Spleen (tissue), 11 donors: ENCODE measurements at regions not wholly inside any gene's neighbourhood (a gene's known extent, or its start where the extent isn't known, plus 50 kb on each side); places are given as distances from the start of the nearest gene placed in this dataset.

Experiments
- DNase-seq: peaks from one replicate; pipeline ENCODE4 v3.0.0-alpha.2; 2020
- H3K27ac ChIP-seq, 8 donors: fragments of 200-600 bp; sonication (generic) in 7 of 8; 1 replicate in 4 of 8; 2 replicates in 4 of 8; pipeline versions ENCODE4 v1.5.0 to v1.8.0; 2016 to 2021; ENCODE audit warnings: inconsistent platforms in 4 of 8, mild to moderate bottlenecking in 4 of 8, moderate library complexity in 1 of 8
- H3K27me3 ChIP-seq, 7 donors: fragments of 200-600 bp; sonication (generic) in 6 of 7; replicated peaks in 1 of 7; 1 replicate in 4 of 7; 2 replicates in 3 of 7; pipeline versions ENCODE4 v1.5.0 to v1.8.0; 2016 to 2021; ENCODE audit warnings: inconsistent platforms in 3 of 7, mild to moderate bottlenecking in 1 of 7
- H3K36me3 ChIP-seq, 6 donors: fragments of 200-600 bp; sonication (generic) in 5 of 6; 1 replicate in 4 of 6; 2 replicates in 2 of 6; pipeline versions ENCODE4 v1.5.0 to v1.8.0; 2016 to 2021; ENCODE audit warnings: inconsistent platforms in 2 of 6
- H3K4me1 ChIP-seq, 6 donors: fragments of 200-600 bp; sonication (generic) in 5 of 6; 1 replicate in 3 of 6; 2 replicates in 3 of 6; pipeline versions ENCODE4 v1.5.0 to v1.8.0; 2016 to 2021; ENCODE audit warnings: inconsistent platforms in 3 of 6
- H3K4me3 ChIP-seq, 8 donors: fragments of 200-600 bp; sonication (generic) in 7 of 8; 1 replicate in 4 of 8; 2 replicates in 4 of 8; pipeline versions ENCODE4 v1.5.0 to v1.8.0; 2016 to 2021; ENCODE audit warnings: inconsistent platforms in 4 of 8, mild to moderate bottlenecking in 4 of 8, moderate library complexity in 2 of 8
- H3K9me3 ChIP-seq, 8 donors: fragments of 200-600 bp; sonication (generic) in 7 of 8; 1 replicate in 4 of 8; 2 replicates in 4 of 8; pipeline versions ENCODE4 v1.5.0 to v1.8.0; 2016 to 2021; ENCODE audit warnings: inconsistent platforms in 4 of 8
- CTCF ChIP-seq, 11 experiments: fragments of 200-600 bp in 7 of 11; fragments of 450-650 bp in 4 of 11; sonication (generic) in 4 of 11; IDR thresholded peaks in 8 of 11; conservative IDR thresholded peaks in 3 of 11; 1 replicate in 7 of 11; 2 replicates in 4 of 11; pipeline versions ENCODE4 v1.4.0 to v1.8.0; 2016 to 2021; ENCODE audit warnings: antibody characterized with exemption in 11 of 11, inconsistent platforms in 4 of 11, mild to moderate bottlenecking in 1 of 11
- POLR2A ChIP-seq, 3 donors: fragments of 450-650 bp; IDR thresholded peaks; one replicate each; pipeline ENCODE4 v1.5.1; 2017; ENCODE audit warnings: antibody characterized with exemption in 3 of 3, mild to moderate bottlenecking in 1 of 3
- POLR2AphosphoS5 ChIP-seq, 3 donors: sonication (generic); formaldehyde crosslinking; IDR thresholded peaks; one replicate each; pipeline ENCODE4 v1.5.1; 2017; ENCODE audit warnings: antibody characterized with exemption in 3 of 3
- WGBS, 5 donors: extraction: QIAGEN DNeasy Blood & Tissue Kit in 3 of 5; methylation state at CpG; one replicate each; pipeline versions ENCODE4 v1.1.5 to v1.1.7; 2013 to 2018; 5-methylcytosine and 5-hydroxymethylcytosine counted together
- intact Hi-C: fragments of 100-400 bp; cut with DNase I; formaldehyde crosslinking; loops from one replicate; pipeline ENCODE4 v1.15.0; 2023; ENCODE audit warnings: low total_unique reads
- donor health status: healthy with polysubstance abuse.
- donor health status: DM: no; HTN: no; CAD: no; lungs with moderate emphysema.
- donor health status: DM: no; HTN: no; CAD: no.
- donor health status: Bipolar disorder and iron deficiency.
- donor health status: healthy.
- donor health status: DM: no; HTN: no; CAD: no.
- donor health status: DM: yes; HTN: yes; CAD: no.

GRCh38 chr14:38592764-38593442 is 337.0 kb upstream of the CLEC14A start:
- H3K4me3 ChIP-seq = no peak overlapping the region
- H3K27me3 ChIP-seq = no peaks in the 10 kb centered on the region
- DNase-seq = no peak
- no peak for TF ChIP-seq POLR2AphosphoS5 (IDR thresholded peaks at IDR 0.05)
- no peak for TF ChIP-seq POLR2A (IDR thresholded peaks at IDR 0.05)
- TF ChIP-seq CTCF (IDR thresholded peaks at IDR 0.05 in 8 of 11, conservative IDR thresholded peaks at IDR 0.05 in 3 of 11) = no peak
- no peak overlapping the region for H3K27ac ChIP-seq
- peaks cover 0 to 5% (median 0%) of the 10 kb centered on the region in 8 donors for H3K9me3 ChIP-seq
- intact Hi-C loops = no loop called here
- no peaks in the 10 kb centered on the region for H3K4me1 ChIP-seq
- WGBS, 5 donors = 76 to 90% (median 83%) methylated on average over 8 of the region's 8 CpGs
- no peaks in the 10 kb centered on the region for H3K36me3 ChIP-seq

- Histone ChIP-seq H3K9me3 (peaks cover 0 to 20% (median 11%) of the 10 kb centered on the region in 8 donors), H3K36me3 (no peaks in the 10 kb centered on the region), H3K4me1 (no peaks in the 10 kb centered on the region), H3K4me3 (no peak overlapping the region), H3K27ac (no peak overlapping the region), H3K27me3 (no peaks in the 10 kb centered on the region)
- no peak for TF ChIP-seq CTCF (IDR thresholded peaks at IDR 0.05 in 8 of 11, conservative IDR thresholded peaks at IDR 0.05 in 3 of 11)
- TF ChIP-seq POLR2AphosphoS5 (IDR thresholded peaks at IDR 0.05) = no peak
- TF ChIP-seq POLR2A (IDR thresholded peaks at IDR 0.05) = no peak
- intact Hi-C loops = no loop called here
- 83 to 89% (median 87%) methylated on average over 3 of the region's 3 CpGs for WGBS, 5 donors
- no peak for DNase-seq
Measured at GRCh38 chr14:38589747-38590350, 334.0 kb upstream of the CLEC14A start.

GRCh38 chr14:38583471-38583870 is 327.6 kb upstream of the CLEC14A start:
- Histone ChIP-seq H3K4me1 (no peaks in the 10 kb centered on the region), H3K4me3 (no peak overlapping the region), H3K9me3 (peaks cover 0 to 15% (median 11%) of the 10 kb centered on the region in 8 donors), H3K27me3 (no peaks in the 10 kb centered on the region), H3K36me3 (no peaks in the 10 kb centered on the region), H3K27ac (no peak overlapping the region)
- intact Hi-C loops = no loop called here
- TF ChIP-seq CTCF (IDR thresholded peaks at IDR 0.05 in 8 of 11, conservative IDR thresholded peaks at IDR 0.05 in 3 of 11) = no peak
- no peak for TF ChIP-seq POLR2A (IDR thresholded peaks at IDR 0.05)
- TF ChIP-seq POLR2AphosphoS5 (IDR thresholded peaks at IDR 0.05) = no peak
- WGBS, 5 donors = 88 to 97% (median 91%) methylated on average over 1 of the region's 1 CpG
- no peak for DNase-seq

GRCh38 chr14:38578278-38578681 is 322.4 kb upstream of the CLEC14A start:
- Histone ChIP-seq H3K27ac (no peak overlapping the region), H3K36me3 (no peaks in the 10 kb centered on the region), H3K27me3 (no peaks in the 10 kb centered on the region), H3K9me3 (peaks cover 0 to 15% (median 9%) of the 10 kb centered on the region in 8 donors), H3K4me3 (no peak overlapping the region), H3K4me1 (no peaks in the 10 kb centered on the region)
- intact Hi-C loops = no loop called here
- TF ChIP-seq POLR2A (IDR thresholded peaks at IDR 0.05) (no peak), CTCF (IDR thresholded peaks at IDR 0.05 in 8 of 11, conservative IDR thresholded peaks at IDR 0.05 in 3 of 11) (no peak), POLR2AphosphoS5 (IDR thresholded peaks at IDR 0.05) (no peak)
- 85 to 93% (median 87%) methylated on average over 4 of the region's 4 CpGs for WGBS, 5 donors
- DNase-seq = no peak
